HG03097 (cell line): ENCODE measurements at regions not wholly inside any gene's neighbourhood (a gene's known extent, or its start where the extent isn't known, plus 50 kb on each side); places are given as distances from the start of the nearest gene placed in this dataset.

Source experiments
- ATAC-seq: cut with Tn5 transposase; IDR thresholded peaks from one replicate; pipeline ENCODE4 v1.9.1; 2021; ENCODE audit not compliant: unreplicated experiment, low FRiP score

- ATAC-seq, result no peak
Observed at GRCh38 chr20:58020656-58021454, 207.6 kb downstream of the ANKRD60 start.

DNA sequence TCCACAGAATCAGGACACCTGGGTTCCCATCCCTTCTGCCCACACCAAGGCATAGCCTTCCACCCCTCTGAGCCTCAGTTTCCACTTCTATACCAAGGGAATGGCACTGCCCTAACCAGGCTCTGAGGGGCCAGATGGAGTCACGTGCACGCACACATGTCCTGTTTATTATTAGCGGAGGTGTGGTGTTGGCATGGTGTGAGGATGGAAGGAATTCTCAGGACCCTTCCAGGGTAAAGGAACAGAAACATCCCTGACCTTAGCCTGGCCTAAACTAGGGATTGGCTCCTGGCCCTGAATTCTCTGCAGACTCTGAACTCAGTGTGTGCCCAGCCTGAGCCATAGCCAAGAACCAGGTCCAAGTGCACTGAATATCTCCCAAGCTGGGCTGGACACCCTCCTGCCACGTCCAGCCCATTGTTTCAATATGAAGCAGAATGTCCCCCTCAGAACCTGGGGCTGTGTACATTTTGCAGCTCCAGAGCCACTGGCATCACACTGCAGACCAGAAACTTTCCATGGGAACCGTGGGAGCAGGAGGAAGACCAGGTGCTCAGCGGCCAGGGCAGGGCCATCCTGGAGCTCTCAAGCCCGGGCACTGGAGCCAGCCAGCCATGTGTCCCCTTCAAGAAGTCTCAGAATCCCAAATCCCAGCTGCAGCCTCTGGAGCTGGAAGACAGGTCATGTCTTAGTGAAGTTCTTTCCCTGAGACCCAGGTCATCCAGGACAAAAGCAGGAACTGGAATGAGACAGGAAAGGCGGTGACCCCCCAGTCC lies 208.4 kb downstream of the ANKRD60 start:
- ATAC-seq, result no peak

DNA sequence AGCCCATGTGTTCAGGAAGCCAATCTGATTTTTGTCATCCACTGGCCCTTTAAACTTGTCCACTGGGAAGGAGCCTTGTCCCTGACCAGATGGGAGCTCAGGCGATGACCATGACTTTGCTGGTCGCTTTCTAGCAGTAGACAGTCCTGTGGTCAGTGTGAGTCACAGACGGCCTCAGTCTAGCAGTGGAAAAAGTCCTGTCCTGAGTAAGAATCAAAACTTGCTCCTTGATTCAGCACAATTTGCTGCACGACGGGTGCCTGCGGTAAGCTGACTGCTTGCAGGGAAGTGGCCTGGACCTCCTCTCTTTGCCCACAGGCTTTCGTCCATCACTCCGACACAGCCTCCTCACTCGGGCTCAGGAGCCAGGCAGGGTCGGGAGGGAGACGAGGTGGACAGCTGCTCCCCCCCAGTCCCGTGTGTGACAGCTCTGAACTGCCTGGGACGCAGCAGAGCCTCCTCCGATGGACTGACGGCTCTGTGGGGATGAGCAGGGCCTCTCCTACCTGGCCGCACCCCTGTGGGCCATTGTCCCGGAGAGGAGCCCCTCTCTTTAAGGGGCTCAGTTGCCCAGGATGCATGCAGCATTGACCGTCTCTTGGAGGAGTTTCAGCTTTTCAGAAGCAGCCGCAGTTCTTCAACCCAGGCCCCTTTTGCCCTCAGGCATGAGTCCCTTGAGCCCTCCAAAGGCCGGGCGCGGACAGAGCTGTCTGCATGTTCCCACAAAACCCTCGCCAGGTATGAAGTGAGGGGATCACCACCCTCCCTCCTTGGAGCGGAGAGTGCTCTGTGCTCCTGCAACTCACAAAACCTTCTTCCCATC lies 209.2 kb downstream of the ANKRD60 start:
- no peak for ATAC-seq

GRCh38 chr20:58018590-58018989 lies 209.9 kb downstream of the ANKRD60 start:
- no peak for ATAC-seq

DNA sequence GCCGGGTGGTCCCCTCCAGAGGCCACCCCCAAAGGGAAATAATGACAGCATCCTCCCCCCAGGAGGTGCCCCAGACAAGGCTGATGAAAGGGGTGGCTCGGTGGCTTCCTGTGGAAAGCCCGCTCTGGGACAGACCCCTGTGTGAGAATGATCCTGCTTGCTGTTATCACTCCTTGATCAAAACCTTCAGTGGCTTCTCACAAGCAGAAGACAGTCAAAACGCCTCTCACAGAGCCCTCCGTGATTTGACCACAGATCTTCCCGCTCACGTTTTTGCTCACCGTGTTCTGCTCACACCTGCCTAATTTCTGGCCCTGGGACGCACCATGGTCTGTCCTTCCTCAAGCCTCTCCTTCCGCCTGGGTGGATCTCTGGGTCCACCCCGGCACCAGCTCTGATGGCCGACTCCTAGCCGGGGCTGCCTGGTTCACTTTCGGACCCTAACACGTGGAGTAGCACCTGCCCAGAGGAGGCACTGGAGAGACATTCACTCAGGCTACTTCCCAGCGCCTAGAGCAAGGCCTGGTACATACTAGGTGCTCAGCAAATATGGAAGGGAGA lies 210.4 kb downstream of the ANKRD60 start:
- no peak for ATAC-seq

DNA sequence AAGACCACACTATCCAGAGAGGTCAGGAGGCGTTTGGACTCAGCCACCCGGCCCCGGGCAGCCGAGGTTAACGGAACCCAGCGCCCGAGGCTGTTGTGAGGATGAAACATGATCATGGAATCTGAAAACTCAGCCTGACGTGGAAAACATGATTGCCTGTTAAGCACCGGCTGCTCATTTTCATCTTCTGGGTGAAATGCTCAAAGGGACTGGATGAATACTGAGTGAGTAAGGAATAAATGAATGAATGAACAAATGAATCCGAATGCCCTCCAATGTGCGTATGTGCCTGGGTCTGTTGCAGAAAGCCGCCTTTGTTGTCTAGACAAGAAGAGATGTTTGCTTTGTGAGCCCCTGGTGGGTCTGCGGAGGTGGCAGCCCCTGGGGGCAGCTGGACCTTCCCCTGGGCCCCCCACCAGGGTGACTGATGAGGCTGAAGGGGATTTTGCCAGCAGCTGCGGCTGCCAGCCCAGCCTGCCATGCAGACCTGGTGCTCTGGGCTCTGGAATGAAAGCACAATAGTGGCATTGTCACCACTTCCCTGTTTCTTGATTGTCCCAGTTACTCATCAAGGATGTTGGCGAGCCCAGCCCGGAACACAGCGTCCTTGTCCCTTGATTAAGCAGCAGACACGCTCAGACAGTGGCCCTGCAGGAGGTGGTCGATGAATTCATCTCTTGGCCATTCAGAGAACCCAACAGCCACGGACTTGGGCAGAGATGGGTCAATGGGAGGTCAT lies 211.1 kb downstream of the ANKRD60 start:
- no peak for ATAC-seq

GRCh38 chr20:58016779-58017178 lies 211.7 kb downstream of the ANKRD60 start:
- no peak for ATAC-seq

DNA sequence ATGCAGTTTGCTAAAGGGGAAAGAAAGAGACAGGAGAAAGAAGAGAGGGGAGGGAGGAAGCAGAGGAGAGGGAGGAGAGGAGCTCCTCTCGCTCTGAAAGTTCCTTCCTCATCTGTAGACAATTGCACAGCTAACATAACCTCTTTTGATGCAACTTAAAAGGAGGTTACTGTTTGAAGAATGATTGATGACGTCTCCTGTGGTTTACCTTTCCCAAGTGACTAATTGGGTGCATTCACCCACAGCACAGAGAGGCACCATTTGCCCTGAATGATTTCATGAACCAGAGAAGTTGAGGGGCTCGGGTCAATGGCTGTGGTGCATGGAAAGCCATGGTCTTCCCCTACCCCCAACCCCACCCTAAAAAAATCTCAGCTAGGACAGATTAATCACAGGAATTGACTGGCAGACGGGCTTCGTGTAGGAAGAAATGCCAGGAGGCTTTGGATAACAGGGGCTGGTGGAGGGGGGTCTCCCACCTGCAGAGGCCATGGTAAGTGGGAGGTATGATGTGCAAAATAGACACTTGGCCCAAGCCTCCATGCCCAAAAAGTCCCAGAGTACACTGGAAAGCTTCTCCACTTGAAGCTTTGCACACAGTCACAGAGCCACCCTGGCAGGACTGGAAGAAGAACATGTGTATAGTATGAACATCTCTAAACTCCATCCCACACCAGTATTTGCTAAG lies 213.7 kb downstream of the ANKRD60 start:
- no peak for ATAC-seq

DNA sequence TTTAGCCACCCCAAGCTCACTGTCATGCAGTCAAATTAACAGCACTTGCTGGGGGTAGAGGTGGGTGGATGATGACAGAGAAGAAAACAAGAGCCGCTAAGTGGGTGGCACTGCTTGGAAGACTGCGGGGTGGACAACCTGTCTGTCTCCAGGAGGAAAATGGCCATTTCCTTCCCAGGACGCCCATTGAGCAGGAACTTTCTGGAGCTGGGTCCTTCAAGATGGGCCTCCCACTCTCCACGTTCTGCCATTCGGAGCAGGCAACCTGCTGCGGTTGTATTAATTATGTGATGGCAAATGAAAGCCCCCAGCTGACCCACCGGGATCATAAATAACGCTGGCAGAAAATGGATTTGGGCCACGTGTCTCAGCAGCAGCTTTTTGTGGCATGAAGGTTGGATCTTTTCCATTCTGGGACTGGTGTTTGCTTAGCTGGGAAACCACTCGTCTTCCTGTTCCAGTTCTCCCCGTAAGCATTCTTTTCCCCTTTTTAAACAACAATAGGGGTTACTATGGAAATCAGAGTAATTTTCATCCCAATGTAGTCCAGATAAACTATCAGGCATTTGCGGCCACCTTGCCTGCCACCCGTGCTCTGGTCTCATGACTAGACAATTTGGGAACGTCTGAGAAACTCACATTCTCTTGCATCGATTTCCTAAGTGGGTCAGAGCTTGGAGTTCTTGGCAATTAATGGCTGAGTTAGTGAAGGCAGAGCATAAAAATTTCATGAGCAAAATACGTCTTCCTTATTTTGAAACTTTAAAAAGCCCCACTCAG lies 215.5 kb downstream of the ANKRD60 start:
- no peak for ATAC-seq

GRCh38 chr20:58011947-58012610 lies 216.4 kb downstream of the ANKRD60 start:
- ATAC-seq, result no peak

DNA sequence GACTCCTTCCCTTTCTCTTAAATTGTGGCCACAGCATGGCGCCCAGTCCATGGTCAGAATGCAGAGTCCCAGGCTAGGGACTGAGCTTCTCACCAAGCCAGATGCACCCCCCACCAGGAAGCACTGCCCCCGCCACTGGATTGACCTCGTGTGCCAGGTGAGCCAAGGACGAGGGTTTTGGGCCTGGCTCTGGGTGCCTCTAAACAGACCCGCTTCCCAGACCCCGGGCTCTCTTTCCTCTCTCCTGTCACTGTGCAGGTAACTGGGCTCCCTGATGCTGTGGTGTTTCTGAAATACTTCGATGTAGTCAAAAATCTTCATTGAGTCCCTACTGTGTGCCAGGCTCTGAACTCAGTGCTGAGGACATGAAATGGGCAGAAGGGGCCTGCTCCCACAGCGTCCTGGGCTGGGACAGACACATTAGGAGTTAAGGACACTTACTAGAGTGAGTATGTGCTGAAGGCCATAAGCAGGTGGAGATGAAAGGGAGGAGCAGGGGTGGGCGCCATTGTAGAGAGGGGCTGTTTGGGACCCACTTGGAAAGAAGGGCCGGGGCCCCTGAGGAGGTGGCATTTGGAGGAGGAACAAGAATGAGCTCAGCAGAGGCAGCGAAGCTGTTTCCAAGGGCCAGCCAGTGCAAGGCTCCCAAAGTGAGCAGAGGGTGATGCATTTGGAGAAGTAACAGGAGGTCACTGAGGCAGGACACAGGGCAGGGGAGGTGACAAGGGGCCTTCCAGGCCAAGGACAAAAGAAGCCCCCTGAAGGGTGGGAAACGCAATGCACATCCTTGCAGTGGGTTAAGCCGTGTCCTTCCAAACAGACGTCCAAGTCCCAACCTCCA lies 217.1 kb downstream of the ANKRD60 start:
- ATAC-seq, result no peak

DNA sequence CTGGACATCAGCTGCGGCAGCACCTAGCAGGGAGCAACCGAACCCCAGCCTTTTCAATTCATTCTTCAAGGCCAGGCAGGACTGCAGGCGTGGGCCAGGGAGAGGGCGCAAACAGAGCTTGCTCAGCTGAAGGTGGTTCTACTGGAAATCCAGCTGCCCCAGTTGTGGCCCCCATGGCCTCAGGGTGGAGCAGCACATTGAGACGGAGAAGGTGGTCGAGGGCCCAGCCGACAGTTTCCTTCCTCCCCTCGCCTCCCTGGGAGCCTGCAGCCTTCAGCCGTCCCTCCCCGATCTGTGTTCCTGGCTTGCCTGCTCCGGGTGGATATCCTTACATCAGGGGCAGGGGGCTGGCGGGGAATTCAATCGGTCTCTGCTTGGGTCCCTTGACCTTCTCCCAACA lies 217.8 kb downstream of the ANKRD60 start:
- no peak for ATAC-seq

DNA sequence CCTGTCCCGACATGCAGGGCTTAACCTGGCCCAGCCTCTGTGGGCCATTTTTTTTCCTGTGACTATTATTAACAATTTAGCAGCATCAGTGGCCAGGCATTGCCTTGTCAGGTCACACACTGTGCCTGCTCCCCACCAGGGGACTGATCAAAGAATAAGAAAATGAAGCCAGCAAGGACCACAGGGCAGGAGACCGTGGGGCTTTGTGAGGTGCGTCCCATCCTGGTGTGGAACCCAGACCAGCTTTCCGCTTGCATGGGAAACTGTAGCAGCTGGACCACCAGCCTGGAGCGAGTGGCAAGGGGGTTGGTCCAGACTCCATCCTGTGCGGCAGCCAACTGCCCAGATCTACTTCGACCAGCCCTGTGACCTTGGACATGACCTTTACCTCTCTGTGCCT lies 218.3 kb downstream of the ANKRD60 start:
- no peak for ATAC-seq

DNA sequence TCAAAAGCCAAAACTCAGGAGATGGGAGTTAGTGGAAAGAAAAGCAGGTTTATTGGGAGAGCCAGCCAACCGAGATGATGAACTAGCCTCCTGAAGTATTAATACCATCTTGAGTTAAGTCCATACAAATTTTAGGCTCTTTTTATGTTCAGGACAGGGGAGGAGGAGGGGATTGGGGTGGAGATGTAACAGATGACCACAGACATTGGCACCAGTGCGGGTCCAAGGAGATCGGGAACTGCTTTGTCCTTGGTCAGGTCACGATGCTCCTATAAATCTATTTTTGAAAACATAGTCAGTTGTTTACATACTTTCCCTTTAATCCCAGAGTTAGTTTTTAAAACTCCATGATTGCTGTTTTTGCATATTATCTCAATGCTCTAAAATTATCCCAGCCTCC lies 219.6 kb downstream of the ANKRD60 start:
- ATAC-seq, result no peak

DNA sequence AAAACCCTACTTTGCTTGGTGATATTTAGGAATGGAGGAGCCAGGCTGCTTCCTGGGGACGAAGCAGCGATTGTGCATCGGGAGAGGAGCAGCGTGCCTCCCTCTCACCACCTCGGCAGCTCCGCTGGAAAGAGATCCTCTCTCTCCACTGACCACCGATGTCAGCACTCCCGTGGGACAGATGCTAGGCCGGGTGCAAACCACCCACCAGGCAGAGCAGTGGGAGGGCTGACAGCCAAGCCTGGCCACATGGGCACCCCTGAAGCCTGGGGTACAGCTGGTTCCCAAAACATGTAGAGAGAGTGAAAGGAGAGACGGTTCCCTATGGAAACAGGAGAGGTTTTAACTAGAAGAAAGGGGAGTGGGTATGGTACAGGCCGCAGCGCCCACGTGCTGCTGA lies 220.0 kb downstream of the ANKRD60 start:
- no peak for ATAC-seq

GRCh38 chr20:58007947-58008346 lies 220.5 kb downstream of the ANKRD60 start:
- ATAC-seq, result no peak
